GM12874 (cell line): ENCODE measurements at regions not wholly inside any gene's neighbourhood (a gene's known extent, or its start where the extent isn't known, plus 50 kb on each side); places are given as distances from the start of the nearest gene placed in this dataset.

Experiments used
- CTCF ChIP-seq: IDR thresholded peaks from 2 replicates; pipeline ENCODE4 v1.5.1; 2011; ENCODE audit warnings: low read depth, mild to moderate bottlenecking, control low read depth, low read length, moderate library complexity; ENCODE audit not compliant: insufficient read depth

- no peak for TF ChIP-seq CTCF
These were observed 79.0 kb downstream of the BUD13 start for GRCh38 chr11:116693593-116694348.

GRCh38 chr11:116693102-116693570 lies 79.7 kb downstream of the BUD13 start:
- TF ChIP-seq CTCF, result no peak

- no peak for TF ChIP-seq CTCF
These were observed 80.3 kb downstream of the BUD13 start for GRCh38 chr11:116692318-116693101.

- peak; percentile 96 for TF ChIP-seq CTCF
These were observed 81.0 kb downstream of the BUD13 start for GRCh38 chr11:116691771-116692177.

- no peak for TF ChIP-seq CTCF
These were observed 82.2 kb downstream of the BUD13 start for GRCh38 chr11:116690611-116691010.

- TF ChIP-seq CTCF, result no peak
These were observed 83.2 kb downstream of the BUD13 start for GRCh38 chr11:116689413-116690127.

- no peak for TF ChIP-seq CTCF
These were observed 84.6 kb downstream of the BUD13 start for GRCh38 chr11:116688202-116688540.
